Suprapubic skin (tissue), 3 donors: ENCODE measurements at regions not wholly inside any gene's neighbourhood (a gene's known extent, or its start where the extent isn't known, plus 50 kb on each side); places are given as distances from the start of the nearest gene placed in this dataset.

Experiments used
- CTCF ChIP-seq, 2 donors: fragments of 200-600 bp in 1 of 2; fragments of 450-650 bp in 1 of 2; sonication (generic) in 1 of 2; IDR thresholded peaks; one replicate each; pipeline ENCODE4 v1.5.1; 2016 to 2019; ENCODE audit warnings: antibody characterized with exemption in 2 of 2, mild to moderate bottlenecking in 1 of 2, moderate library complexity in 1 of 2
- POLR2AphosphoS5 ChIP-seq, 3 donors: sonication (generic); formaldehyde crosslinking; IDR thresholded peaks; one replicate each; pipeline ENCODE4 v1.6.1; 2017; ENCODE audit warnings: antibody characterized with exemption in 3 of 3

- TF ChIP-seq POLR2AphosphoS5 (IDR thresholded peaks at IDR 0.05) (no peak), CTCF (IDR thresholded peaks at IDR 0.05) (no peak)
Measured at GRCh38 chr7:18257711-18258110, 230.1 kb upstream of the PRPS1L1 start.
